Cerebellar cortex (tissue), 1 donor: ENCODE measurements at regions not wholly inside any gene's neighbourhood (a gene's known extent, or its start where the extent isn't known, plus 50 kb on each side); places are given as distances from the start of the nearest gene placed in this dataset.
A peak's percentile ranks its signal among the peaks of the same experiment; 100 is the strongest.
"Not testable (repeated sequence)": the region's sequence is repeated elsewhere in the genome, so short reads cannot be mapped to it uniquely, and the experiment has no call there.

Source experiments
- DNase-seq: peaks from one replicate; pipeline ENCODE4 v3.0.0-alpha.2; 2015; ENCODE audit warnings: low spot score

GRCh38 chr18:997499-997898 is 92.8 kb downstream of the ADCYAP1 start:
- DNase-seq = no peak

- no peak for DNase-seq
These were observed 94.3 kb downstream of the ADCYAP1 start for GRCh38 chr18:998936-999335.

GRCh38 chr18:1002653-1003178 is 98.0 kb downstream of the ADCYAP1 start:
- no peak for DNase-seq

GRCh38 chr18:1003499-1003898 is 98.8 kb downstream of the ADCYAP1 start:
- no peak for DNase-seq

- DNase-seq = no peak
These were observed 101.6 kb downstream of the ADCYAP1 start for GRCh38 chr18:1006304-1006703.

- DNase-seq = no peak
These were observed 102.3 kb downstream of the ADCYAP1 start for GRCh38 chr18:1006965-1007364.

- no peak for DNase-seq
These were observed 106.7 kb downstream of the ADCYAP1 start for GRCh38 chr18:1011349-1011748.

- no peak for DNase-seq
These were observed 108.1 kb downstream of the ADCYAP1 start for GRCh38 chr18:1012775-1013174.

GRCh38 chr18:1013951-1014350 is 109.3 kb downstream of the ADCYAP1 start:
- no peak for DNase-seq

- DNase-seq = peak; percentile 5
These were observed 109.8 kb downstream of the ADCYAP1 start for GRCh38 chr18:1014509-1014908.

GRCh38 chr18:1014951-1015624 is 110.4 kb downstream of the ADCYAP1 start:
- peak; percentile 19 for DNase-seq

- DNase-seq = no peak
These were observed 111.1 kb downstream of the ADCYAP1 start for GRCh38 chr18:1015777-1016176.

- no peak for DNase-seq
These were observed 112.8 kb downstream of the ADCYAP1 start for GRCh38 chr18:1017227-1018058.

- DNase-seq = peak; percentile 31
These were observed 113.6 kb downstream of the ADCYAP1 start for GRCh38 chr18:1018181-1018681.

GRCh38 chr18:1019191-1019590 is 114.5 kb downstream of the ADCYAP1 start:
- DNase-seq = no peak

GRCh38 chr18:1020731-1021344 is 116.2 kb downstream of the ADCYAP1 start:
- no peak for DNase-seq

GRCh38 chr18:1026930-1027329 is 122.3 kb downstream of the ADCYAP1 start:
- no peak for DNase-seq

GRCh38 chr18:1033092-1033491 is 128.4 kb downstream of the ADCYAP1 start:
- DNase-seq = not testable (repeated sequence)

GRCh38 chr18:1034971-1035370 is 130.3 kb downstream of the ADCYAP1 start:
- DNase-seq = no peak

GRCh38 chr18:1036926-1037325 is 132.3 kb downstream of the ADCYAP1 start:
- no peak for DNase-seq

- DNase-seq = no peak
These were observed 133.1 kb downstream of the ADCYAP1 start for GRCh38 chr18:1037776-1038175.

- DNase-seq = no peak
These were observed 134.8 kb downstream of the ADCYAP1 start for GRCh38 chr18:1039421-1039820.

- DNase-seq = not testable (repeated sequence)
These were observed 138.4 kb downstream of the ADCYAP1 start for GRCh38 chr18:1043039-1043438.
